K562 (cell line): ENCODE measurements at regions not wholly inside any gene's neighbourhood (a gene's known extent, or its start where the extent isn't known, plus 50 kb on each side); places are given as distances from the start of the nearest gene placed in this dataset.

Experiments
- ATAC-seq: fragments of 200-7000 bp; cut with Tn5 transposase; 3 replicates; pipeline ENCODE4 v1.9.1; 2020; ENCODE audit warnings: moderate library complexity
- BruUV-seq: library from RNA; stranded (reverse); fragments of 400-500 nt; replicated peaks from 2 replicates; lab custom pipeline; 2021; lab: Mats Ljungman, UMichigan
- CTCF ChIA-PET: fragments of 300-600 bp; formaldehyde crosslinking; extraction: SDS; loops from one replicate; lab custom pipeline; 2021; ENCODE audit warnings: low intra/inter-chr PET ratio; lab: Yijun Ruan, JAX
- POLR2A ChIA-PET: fragments of 300-600, 350-650 bp; sonication (Branson Sonifier 250); formaldehyde crosslinking; extraction: SDS; loops from one replicate; lab custom pipeline; 2021; ENCODE audit warnings: antibody characterized with exemption, inconsistent platforms; lab: Yijun Ruan, JAX
- DNase-seq, 4 experiments: peaks; one replicate each; pipeline versions ENCODE4 v3.0.0 to v3.0.0-alpha.2; 2011 to 2018; ENCODE audit warnings: low spot score in 3 of 4, mixed read lengths in 3 of 4; ENCODE audit errors: extremely low read depth in 1 of 4
- FAIRE-seq: peaks from 2 replicates; lab custom pipeline; 2011; peaks lifted over from hg19 to GRCh38; lab: Jason Lieb, UNC
- H2AFZ ChIP-seq: 2 replicates; pipeline ENCODE4 v1.6.0; 2011; ENCODE audit warnings: low read depth, low read length, control low read depth, inconsistent platforms
- H3K27ac ChIP-seq: fragments of 200-600 bp; 3 replicates; pipeline ENCODE4 v1.8.0; 2011; ENCODE audit warnings: low read depth, mild to moderate bottlenecking, control low read depth, inconsistent platforms, low read length, moderate library complexity, mixed read lengths; ENCODE audit errors: extremely low read depth
- H3K27me3 ChIP-seq, 2 experiments: fragments of 300-600 bp in 1 of 2; 2 replicates in 1 of 2; 3 replicates in 1 of 2; pipeline versions ENCODE4 v1.6.0 to v1.8.0; 2011; ENCODE audit warnings: inconsistent platforms in 2 of 2, low read length in 2 of 2, mild to moderate bottlenecking in 1 of 2, mixed read lengths in 1 of 2, moderate library complexity in 1 of 2; ENCODE audit not compliant: control insufficient read depth in 2 of 2, insufficient read depth in 2 of 2
- H3K36me3 ChIP-seq: fragments of 300-600 bp; 3 replicates; pipeline ENCODE4 v1.8.0; 2011; ENCODE audit warnings: mild to moderate bottlenecking, low read length, inconsistent platforms; ENCODE audit not compliant: control insufficient read depth, insufficient read depth
- H3K4me1 ChIP-seq, 2 experiments: fragments of 200-600 bp in 1 of 2; replicated peaks in 1 of 2; 2 replicates in 1 of 2; 3 replicates in 1 of 2; pipeline versions ENCODE4 v1.5.1 to v1.8.0; 2011; ENCODE audit warnings: inconsistent platforms in 2 of 2, low read length in 2 of 2, mild to moderate bottlenecking in 1 of 2, mixed read lengths in 1 of 2, moderate library complexity in 1 of 2; ENCODE audit not compliant: control insufficient read depth in 2 of 2, insufficient read depth in 2 of 2
- H3K4me2 ChIP-seq: 2 replicates; pipeline ENCODE4 v1.6.1; 2011; ENCODE audit warnings: low read length, control low read depth, inconsistent platforms, mixed read lengths; ENCODE audit not compliant: insufficient read depth
- H3K4me3 ChIP-seq: fragments of 200-600 bp; sonication (generic), shearing (Covaris generic); 2 replicates; pipeline ENCODE4 v1.5.1; 2016; ENCODE audit warnings: control low read depth, inconsistent platforms
- H3K79me2 ChIP-seq: fragments of 200-600 bp; 3 replicates; pipeline ENCODE4 v1.8.0; 2011; ENCODE audit warnings: low read length, inconsistent platforms; ENCODE audit not compliant: control insufficient read depth, insufficient read depth
- H3K9ac ChIP-seq, 2 experiments: 2 replicates each; pipeline versions ENCODE4 v1.6.0 to v1.6.1; 2011; ENCODE audit warnings: low read depth in 2 of 2, low read length in 2 of 2, control low read depth in 1 of 2, inconsistent platforms in 1 of 2, mild to moderate bottlenecking in 1 of 2, mixed read lengths in 1 of 2; ENCODE audit not compliant: insufficient read depth in 1 of 2
- H3K9me1 ChIP-seq: one replicate; pipeline ENCODE4 v1.6.0; 2011; ENCODE audit warnings: inconsistent platforms, mild to moderate bottlenecking, low read length, moderate library complexity; ENCODE audit not compliant: control insufficient read depth, insufficient read depth
- H3K9me3 ChIP-seq: replicated peaks from 2 replicates; pipeline ENCODE4 v1.5.1; 2011; ENCODE audit warnings: low read depth, low read length, inconsistent platforms; ENCODE audit not compliant: control insufficient read depth, insufficient read depth
- H4K20me1 ChIP-seq: replicated peaks from 2 replicates; pipeline ENCODE4 v1.6.1; 2011; ENCODE audit warnings: low read length, inconsistent platforms, mixed read lengths; ENCODE audit not compliant: control insufficient read depth, insufficient read depth
- ADNP ChIP-seq: fragments of 200-800 bp; sonication (Bioruptor generic); IDR thresholded peaks from 2 replicates; pipeline ENCODE4 v1.6.1; 2016; ENCODE audit warnings: missing genetic modification characterization, missing compliant biosample characterization
- ESRRB ChIP-seq: fragments of 250-450 bp; sonication (Bioruptor Pico); IDR thresholded peaks from 2 replicates; pipeline ENCODE4 v1.5.0; 2020; ENCODE audit warnings: mild to moderate bottlenecking, moderate library complexity, borderline replicate concordance
- NEUROD1 ChIP-seq: fragments of 150-350 bp; IDR thresholded peaks from 2 replicates; pipeline ENCODE4 v1.6.1; 2014; ENCODE audit warnings: borderline replicate concordance, low read length, low read depth; ENCODE audit not compliant: partially characterized antibody
- NONO ChIP-seq, 2 experiments: fragments of 200-400 bp in 1 of 2; fragments of 450-650 bp in 1 of 2; formaldehyde crosslinking in 1 of 2; IDR thresholded peaks; 2 replicates each; pipeline ENCODE4 v1.6.1; 2017; ENCODE audit warnings: low read depth in 2 of 2, mild to moderate bottlenecking in 2 of 2, moderate library complexity in 2 of 2, low read length in 1 of 2
- NR1H2 ChIP-seq: sonication (generic); formaldehyde crosslinking; IDR thresholded peaks from 2 replicates; pipeline ENCODE4 v1.4.0; 2020; ENCODE audit warnings: mild to moderate bottlenecking, missing genetic modification reagents
- NUFIP1 ChIP-seq: fragments of 450-650 bp; IDR thresholded peaks from 2 replicates; pipeline ENCODE4 v1.6.1; 2018; ENCODE audit not compliant: partially characterized antibody
- TCF3 ChIP-seq: sonication (generic); formaldehyde crosslinking; IDR thresholded peaks from 2 replicates; pipeline ENCODE4 v1.4.0; 2020; ENCODE audit warnings: mild to moderate bottlenecking, missing genetic modification reagents
- ZNF146 ChIP-seq: IDR thresholded peaks from one replicate; pipeline ENCODE4 v1.6.1; 2018; ENCODE audit warnings: missing compliant biosample characterization; ENCODE audit not compliant: unreplicated experiment
- ZNF347 ChIP-seq: fragments of 450-650 bp; formaldehyde crosslinking; IDR thresholded peaks from 2 replicates; pipeline ENCODE4 v1.4.0; 2020; ENCODE audit warnings: low read depth, mild to moderate bottlenecking, moderate library complexity
- ZNF449 ChIP-seq: fragments of 250-450 bp; sonication (Bioruptor Pico); IDR thresholded peaks from 2 replicates; pipeline ENCODE4 v1.8.0; 2022; ENCODE audit warnings: moderate library complexity, mild to moderate bottlenecking, inconsistent platforms
- ZNF707 ChIP-seq: fragments of 250-450 bp; sonication (Bioruptor Pico); conservative IDR thresholded peaks from 2 replicates; pipeline ENCODE4 v1.8.0; 2022; ENCODE audit warnings: inconsistent platforms, mild to moderate bottlenecking, moderate library complexity
- ZNF717 ChIP-seq: fragments of 250-450 bp; sonication (Bioruptor Pico); IDR thresholded peaks from 2 replicates; pipeline ENCODE4 v1.5.0; 2021
- WGBS: fragments of 100-300 bp; shearing (Covaris generic); methylation state at CpG from one replicate; pipeline ENCODE4 v1.1.6; 2016; ENCODE audit warnings: low coverage, mixed read lengths; ENCODE audit not compliant: insufficient coverage; ENCODE audit errors: missing lambda C conversion rate; 5-methylcytosine and 5-hydroxymethylcytosine counted together
- in situ Hi-C: fragments of 300-500 bp; cut with MboI; formaldehyde crosslinking; loops from 4 replicates; pipeline ENCODE4 v1.15.0; 2018; ENCODE audit warnings: inconsistent platforms, mixed read lengths
- intact Hi-C: fragments of 100-400 bp; cut with micrococcal nuclease; formaldehyde crosslinking; loops from 2 replicates; pipeline ENCODE4 v1.14.2; 2022
- TF ChIP-seq, protein P1 (sequence below): sonication (generic); formaldehyde crosslinking; IDR thresholded peaks from 2 replicates; pipeline ENCODE4 v1.8.1; 2022; ENCODE audit warnings: missing genetic modification reagents

- no peaks in the 10 kb centered on the region for H3K79me2 ChIP-seq
- no peak overlapping the region for H3K4me3 ChIP-seq
- H3K9ac ChIP-seq = no peak overlapping the region
- H2AFZ ChIP-seq = no peak overlapping the region
- no peaks in the 10 kb centered on the region for H3K4me1 ChIP-seq
- H3K9me3 ChIP-seq = no peaks in the 10 kb centered on the region
- POLR2A ChIA-PET = no interaction called here
- DNase-seq (no peak), FAIRE-seq (no peak), ATAC-seq (no peak)
- TF ChIP-seq ZNF707 (CRISPR knock-in tag) (no peak), TCF3 (CRISPR knock-in tag) (no peak), ZNF449 (CRISPR knock-in tag) (no peak), NR1H2 (CRISPR knock-in tag) (no peak), NEUROD1 (no peak), NONO (IDR thresholded peaks at IDR 0.05; ENCODE audit: low read depth in 2 of 2, low read length in 1 of 2) (no peak), ZNF347 (CRISPR knock-in tag) (no peak), ZNF146 (no peak), ZNF717 (CRISPR knock-in tag) (no peak), NUFIP1 (no peak), ESRRB (CRISPR knock-in tag) (no peak), ADNP (tag) (no peak)
- TF ChIP-seq, protein P1, sequence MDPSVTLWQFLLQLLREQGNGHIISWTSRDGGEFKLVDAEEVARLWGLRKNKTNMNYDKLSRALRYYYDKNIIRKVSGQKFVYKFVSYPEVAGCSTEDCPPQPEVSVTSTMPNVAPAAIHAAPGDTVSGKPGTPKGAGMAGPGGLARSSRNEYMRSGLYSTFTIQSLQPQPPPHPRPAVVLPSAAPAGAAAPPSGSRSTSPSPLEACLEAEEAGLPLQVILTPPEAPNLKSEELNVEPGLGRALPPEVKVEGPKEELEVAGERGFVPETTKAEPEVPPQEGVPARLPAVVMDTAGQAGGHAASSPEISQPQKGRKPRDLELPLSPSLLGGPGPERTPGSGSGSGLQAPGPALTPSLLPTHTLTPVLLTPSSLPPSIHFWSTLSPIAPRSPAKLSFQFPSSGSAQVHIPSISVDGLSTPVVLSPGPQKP (CRISPR knock-in tag) = no peak
- H4K20me1 ChIP-seq = no peaks in the 10 kb centered on the region
- H3K27ac ChIP-seq = no peak overlapping the region
- no peaks in the 10 kb centered on the region for H3K36me3 ChIP-seq
- in situ Hi-C loops = no loop called here
- no TSS peak for BruUV-seq
- intact Hi-C loops = no loop called here
- WGBS = 0% methylated on average over 3 of the region's 3 CpGs
- CTCF ChIA-PET = no interaction called here
- H3K27me3 ChIP-seq = 0 out of 5 replicates have a peak, but pooled peaks cover 0 to under 1% of the 10 kb centered on the region in 2 experiments
- no peaks in the 10 kb centered on the region for H3K9me1 ChIP-seq
- H3K4me2 ChIP-seq = no peak overlapping the region
Measured at GRCh38 chr16:73510852-73511251, 462.9 kb upstream of the ZFHX3 start.
